ENCODE measurements at regions not wholly inside any gene's neighbourhood (a gene's known extent, or its start where the extent isn't known, plus 50 kb on each side); places are given as distances from the start of the nearest gene placed in this dataset.

- dilution Hi-C loops (cut with MboI; ENCODE audit: extremely low pct_ligation_motif_present, low sequenced_read_pairs): no loop called here
Observed at GRCh38 chr6:27565839-27566779, 93.2 kb upstream of the ZNF184 start.

GRCh38 chr6:27562027-27562410 is 89.1 kb upstream of the ZNF184 start:
- FAIRE-seq (no peak), DNase-seq (ENCODE audit: low read depth, low spot score) (no peak)
- Histone ChIP-seq H3K9ac (replicated peaks; ENCODE audit: extremely low read depth, insufficient read depth, low read length) (no peak overlapping the region), H4K20me1 (replicated peaks; ENCODE audit: control insufficient read depth, extremely low read depth, insufficient read depth, low read length) (no peaks in the 10 kb centered on the region), H3K79me2 (ENCODE audit: control insufficient read depth, insufficient read depth, low read length) (no peaks in the 10 kb centered on the region), H3K4me2 (ENCODE audit: insufficient read depth, low read length) (no peak overlapping the region), H3K9me3 (replicated peaks; ENCODE audit: control insufficient read depth, insufficient read depth, low read length) (no peaks in the 10 kb centered on the region), H2AFZ (ENCODE audit: low read depth, low read length) (no peak overlapping the region), H3K9me1 (replicated peaks; ENCODE audit: control insufficient read depth, extremely low read depth, insufficient read depth, low read length) (no peaks in the 10 kb centered on the region), H3K36me3 (ENCODE audit: control insufficient read depth in 2 of 2, extremely low read depth in 1 of 2, insufficient read depth in 2 of 2, low read length in 2 of 2) (no peaks in the 10 kb centered on the region), H3K4me1 (ENCODE audit: control insufficient read depth, extremely low read depth, insufficient read depth, low read length) (peaks cover 3% of the 10 kb centered on the region), H3K27me3 (ENCODE audit: control insufficient read depth in 2 of 2, insufficient read depth in 2 of 2, low read length in 2 of 2) (peaks cover 56 to 69% of the 10 kb centered on the region in 2 experiments), H3K4me3 (replicated peaks in 1 of 3; ENCODE audit: insufficient read depth in 1 of 3, low read depth in 1 of 3, low read length in 3 of 3) (no peak overlapping the region), H3K27ac (ENCODE audit: insufficient read depth, low read depth, low read length) (no peak overlapping the region)
- no TSS peak for BruUV-seq (replicated peaks)
- ChIA-PET CTCF (interaction anchor here (0.6 to 0.8 kb wide), 2 partner anchors 13 to 44 kb away, joined by 3 read pairs; no protein-coding TSS in a partner anchor), POLR2A (no interaction called here)
- TF ChIP-seq CTCF (IDR thresholded peaks at IDR 0.05; ENCODE audit: extremely low read depth in 1 of 2, insufficient read depth in 1 of 2, low read depth in 1 of 2, low read length in 2 of 2) (no peak), POLR2AphosphoS5 (IDR thresholded peaks at IDR 0.05; ENCODE audit: insufficient read depth, low read depth, low read length) (no peak), MAX (IDR thresholded peaks at IDR 0.05; ENCODE audit: insufficient read depth, insufficient read length) (no peak), MYC (IDR thresholded peaks at IDR 0.05; ENCODE audit: low read depth, low read length) (no peak), GATA2 (IDR thresholded peaks at IDR 0.05; ENCODE audit: insufficient read depth, insufficient read length, low read depth, low read length) (no peak), EZH2 (IDR thresholded peaks at IDR 0.05; ENCODE audit: borderline replicate concordance, low read depth, low read length, severe bottlenecking) (no peak), POLR2A (IDR thresholded peaks at IDR 0.05; ENCODE audit: low read depth, low read length) (no peak), JUN (IDR thresholded peaks at IDR 0.05; ENCODE audit: borderline replicate concordance, insufficient read depth, insufficient read length, low read depth) (no peak), FOS (IDR thresholded peaks at IDR 0.05; ENCODE audit: borderline replicate concordance, insufficient read depth, low read length) (no peak)
- intact Hi-C loops (cut with micrococcal nuclease): no loop called here
- dilution Hi-C loops (cut with MboI; ENCODE audit: extremely low pct_ligation_motif_present, low sequenced_read_pairs): no loop called here

More at GRCh38 chr6:27565839-27566779, 93.2 kb upstream of the ZNF184 start:
- Histone ChIP-seq H3K27ac (ENCODE audit: insufficient read depth, low read depth, low read length) (no peak overlapping the region), H2AFZ (ENCODE audit: low read depth, low read length) (no peak overlapping the region), H3K9ac (replicated peaks; ENCODE audit: extremely low read depth, insufficient read depth, low read length) (no peak overlapping the region), H3K9me3 (replicated peaks; ENCODE audit: control insufficient read depth, insufficient read depth, low read length) (no peaks in the 10 kb centered on the region), H3K4me2 (ENCODE audit: insufficient read depth, low read length) (no peak overlapping the region), H3K79me2 (ENCODE audit: control insufficient read depth, insufficient read depth, low read length) (no peaks in the 10 kb centered on the region), H4K20me1 (replicated peaks; ENCODE audit: control insufficient read depth, extremely low read depth, insufficient read depth, low read length) (no peaks in the 10 kb centered on the region), H3K9me1 (replicated peaks; ENCODE audit: control insufficient read depth, extremely low read depth, insufficient read depth, low read length) (no peaks in the 10 kb centered on the region), H3K4me1 (ENCODE audit: control insufficient read depth, extremely low read depth, insufficient read depth, low read length) (no peaks in the 10 kb centered on the region), H3K27me3 (ENCODE audit: control insufficient read depth in 2 of 2, insufficient read depth in 2 of 2, low read length in 2 of 2) (peaks cover 25 to 38% of the 10 kb centered on the region in 2 experiments), H3K4me3 (replicated peaks in 1 of 3; ENCODE audit: insufficient read depth in 1 of 3, low read depth in 1 of 3, low read length in 3 of 3) (no peak overlapping the region), H3K36me3 (ENCODE audit: control insufficient read depth in 2 of 2, extremely low read depth in 1 of 2, insufficient read depth in 2 of 2, low read length in 2 of 2) (no peaks in the 10 kb centered on the region)
- DNase-seq (ENCODE audit: low read depth, low spot score): no peak
- TF ChIP-seq FOS (IDR thresholded peaks at IDR 0.05; ENCODE audit: borderline replicate concordance, insufficient read depth, low read length) (no peak), EZH2 (IDR thresholded peaks at IDR 0.05; ENCODE audit: borderline replicate concordance, low read depth, low read length, severe bottlenecking) (peak; percentile 49)
- no TSS peak for BruUV-seq (replicated peaks)
- POLR2A ChIA-PET: no interaction called here
- no peak for FAIRE-seq
- intact Hi-C loops (cut with micrococcal nuclease): no loop called here
- CTCF ChIA-PET: no interaction called here

All from endothelial cell of umbilical vein (primary cell).